Right ventricle myocardium superior (tissue), 1 donor: ENCODE measurements at regions not wholly inside any gene's neighbourhood (a gene's known extent, or its start where the extent isn't known, plus 50 kb on each side); places are given as distances from the start of the nearest gene placed in this dataset.
A peak's percentile ranks its signal among the peaks of the same experiment; 100 is the strongest.

ENCODE experiments used
- ATAC-seq: fragments of 200-7000 bp; cut with Tn5 transposase; one replicate; pipeline ENCODE4 v1.9.1; 2020; ENCODE audit warnings: mild to moderate bottlenecking; ENCODE audit not compliant: poor library complexity
- DNase-seq: peaks from one replicate; pipeline ENCODE4 v3.0.0-alpha.2; 2020
- intact Hi-C: fragments of 100-400 bp; cut with DNase I; formaldehyde crosslinking; loops from one replicate; pipeline ENCODE4 v1.11.2; 2022
- donor health status: DM: no; HTN: yes; CAD: no; lungs with severe emphysema.

- DNase-seq (no peak), ATAC-seq (peak; percentile 45)
- intact Hi-C loops, result no loop called here
These were observed 69.0 kb upstream of the RAB11FIP2 start for GRCh38 chr10:118115701-118116100.

GRCh38 chr10:118114992-118115391, 68.3 kb upstream of the RAB11FIP2 start:
- ATAC-seq (peak; percentile 86), DNase-seq (no peak)
- intact Hi-C loops, result no loop called here

- ATAC-seq, result no peak
- intact Hi-C loops, result no loop called here
These were observed 65.9 kb upstream of the RAB11FIP2 start for GRCh38 chr10:118112543-118113125.

GRCh38 chr10:118110750-118111149, 64.0 kb upstream of the RAB11FIP2 start:
- ATAC-seq (no peak), DNase-seq (no peak)
- intact Hi-C loops, result no loop called here

More at GRCh38 chr10:118112543-118113125, 65.9 kb upstream of the RAB11FIP2 start:
- DNase-seq, result no peak

- no peak for ATAC-seq
- intact Hi-C loops, result no loop called here
- no peak for DNase-seq
These were observed 61.7 kb upstream of the RAB11FIP2 start for GRCh38 chr10:118108194-118109026.

GRCh38 chr10:118107541-118107940, 60.8 kb upstream of the RAB11FIP2 start:
- DNase-seq, result no peak
- intact Hi-C loops, result no loop called here
- no peak for ATAC-seq

- no peak for ATAC-seq
- intact Hi-C loops, result no loop called here
- DNase-seq, result no peak
These were observed 60.3 kb upstream of the RAB11FIP2 start for GRCh38 chr10:118107040-118107439.

- DNase-seq (no peak), ATAC-seq (no peak)
- intact Hi-C loops, result no loop called here
These were observed 59.7 kb upstream of the RAB11FIP2 start for GRCh38 chr10:118106426-118106825.

- DNase-seq (no peak), ATAC-seq (no peak)
- intact Hi-C loops, result no loop called here
These were observed 55.4 kb upstream of the RAB11FIP2 start for GRCh38 chr10:118102121-118102520.

- intact Hi-C loops, result no loop called here
- ATAC-seq, result no peak
- no peak for DNase-seq
These were observed 54.8 kb upstream of the RAB11FIP2 start for GRCh38 chr10:118101501-118101900.
